ENCODE measurements at regions not wholly inside any gene's neighbourhood (a gene's known extent, or its start where the extent isn't known, plus 50 kb on each side); places are given as distances from the start of the nearest gene placed in this dataset.
A peak's percentile ranks its signal among the peaks of the same experiment; 100 is the strongest.
"Not testable (repeated sequence)": the region's sequence is repeated elsewhere in the genome, so short reads cannot be mapped to it uniquely, and the experiment has no call there.

- H3K27ac ChIP-seq; DNase-seq; H3K4me1 ChIP-seq; H3K27me3 ChIP-seq (ENCODE audit: low read depth); intact Hi-C loops (cut with DNase I); H3K9me3 ChIP-seq; H3K4me3 ChIP-seq; H3K36me3 ChIP-seq: not testable (repeated sequence)
- peak; percentile 29 to 39 for ATAC-seq
Observed at GRCh38 chr16:32740766-32741499, 65.0 kb upstream of the TP53TG3 start.
